ES-I3 (cell line): ENCODE measurements at regions not wholly inside any gene's neighbourhood (a gene's known extent, or its start where the extent isn't known, plus 50 kb on each side); places are given as distances from the start of the nearest gene placed in this dataset.

ENCODE experiments used
- H3K36me3 ChIP-seq: 2 replicates; pipeline ENCODE4 v1.6.1; 2013; ENCODE audit warnings: mild to moderate bottlenecking, low read length, control low read depth, moderate library complexity; ENCODE audit not compliant: insufficient read depth
- H3K4me1 ChIP-seq: 2 replicates; pipeline ENCODE4 v1.6.1; 2013; ENCODE audit warnings: mild to moderate bottlenecking, control low read depth, low read length; ENCODE audit not compliant: insufficient read depth
- H3K9ac ChIP-seq: 2 replicates; pipeline ENCODE4 v1.6.1; 2013; ENCODE audit warnings: low read depth, mild to moderate bottlenecking, low read length, moderate library complexity
- H3K9me3 ChIP-seq: 2 replicates; pipeline ENCODE4 v1.6.1; 2013; ENCODE audit warnings: mild to moderate bottlenecking, low read length, moderate library complexity; ENCODE audit not compliant: control insufficient read depth, insufficient read depth

DNA sequence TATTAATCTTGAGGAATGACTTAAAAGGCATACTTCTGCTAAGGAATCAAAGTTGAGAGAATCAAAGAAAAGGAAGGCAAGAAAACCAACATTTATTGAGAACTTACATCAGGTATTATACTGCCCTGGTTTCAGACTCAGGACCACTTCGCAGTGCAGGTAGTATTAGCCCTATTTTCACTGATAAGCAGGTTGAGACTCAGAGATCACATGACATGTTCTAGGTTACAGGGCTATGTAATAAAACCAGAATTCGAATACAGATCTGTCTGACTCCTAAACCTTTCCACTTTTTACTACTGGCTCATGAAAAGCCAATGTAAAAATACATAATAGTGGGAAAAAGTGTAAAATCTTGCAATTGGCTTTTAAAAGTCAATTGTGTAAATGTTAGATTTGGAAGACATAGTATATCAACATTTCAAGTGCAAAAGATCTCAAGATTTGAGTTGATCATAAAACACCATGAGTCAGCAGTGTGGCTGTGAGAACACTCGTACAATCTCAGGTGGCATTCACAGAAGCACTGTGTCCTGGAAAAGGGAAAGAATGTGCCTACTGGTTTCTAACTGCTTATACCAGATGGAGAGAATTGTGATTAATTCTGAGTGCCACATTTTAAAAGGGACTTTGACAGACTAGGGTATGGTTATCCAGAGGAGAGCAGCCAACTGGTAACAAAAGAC is 195.8 kb upstream of the MKLN1 start:
- no peaks in the 10 kb centered on the region for H3K4me1 ChIP-seq
- no peaks in the 10 kb centered on the region for H3K9me3 ChIP-seq
- H3K36me3 ChIP-seq: no peaks in the 10 kb centered on the region
- H3K9ac ChIP-seq: no peak overlapping the region

DNA sequence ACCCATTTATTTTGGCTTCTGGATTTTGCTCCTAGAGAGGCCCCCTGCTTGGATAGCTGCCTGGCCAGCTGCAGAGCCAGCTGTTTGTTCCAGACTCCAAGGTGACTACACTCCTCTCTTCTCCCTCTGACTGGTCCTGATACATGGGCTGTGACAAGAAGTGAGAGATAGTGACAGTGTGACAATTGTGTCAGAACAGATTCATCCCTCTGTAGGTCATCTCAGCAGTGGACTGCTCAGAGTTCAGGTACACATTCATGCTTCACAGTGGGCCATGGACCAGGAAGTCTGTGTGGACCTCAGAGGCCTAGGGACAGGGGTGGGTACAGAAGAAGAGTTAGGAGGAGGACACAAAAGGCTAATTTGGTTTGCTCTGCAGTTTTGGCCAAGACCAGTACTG is 188.2 kb upstream of the MKLN1 start:
- Histone ChIP-seq H3K36me3 (no peaks in the 10 kb centered on the region; the same call in 1 of the 2 replicates), H3K4me1 (no peaks in the 10 kb centered on the region), H3K9ac (no peak overlapping the region), H3K9me3 (peaks cover 8% of the 10 kb centered on the region; the same call in 1 of the 2 replicates)

DNA sequence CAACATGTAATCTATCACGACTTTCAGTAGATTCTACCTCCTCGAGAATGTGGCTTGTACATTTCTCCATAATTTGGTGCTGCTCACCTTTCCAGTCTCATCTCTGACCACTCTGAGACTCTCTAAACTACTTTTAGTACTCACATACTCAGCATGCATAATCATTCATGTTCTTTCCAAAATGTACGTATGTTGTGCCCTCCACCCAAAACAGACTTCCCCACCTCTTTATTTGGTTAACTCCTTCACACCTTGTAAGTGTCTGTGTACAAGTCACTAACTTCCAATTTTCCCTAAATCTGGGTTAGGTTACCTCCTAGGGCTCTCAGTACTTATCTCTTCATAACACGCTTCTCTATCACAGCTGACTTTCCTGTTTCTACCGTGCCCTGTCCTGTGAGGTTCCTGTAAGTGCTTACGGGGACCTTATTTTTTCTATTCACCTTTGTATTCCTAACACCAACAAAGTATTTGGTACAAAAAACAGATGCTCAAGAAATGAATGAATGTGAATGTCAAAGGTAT is 186.2 kb upstream of the MKLN1 start:
- H3K9ac ChIP-seq: no peak overlapping the region
- H3K9me3 ChIP-seq: peaks cover 8% of the 10 kb centered on the region; the same call in 1 of the 2 replicates
- H3K36me3 ChIP-seq: no peaks in the 10 kb centered on the region; the same call in 1 of the 2 replicates
- no peaks in the 10 kb centered on the region for H3K4me1 ChIP-seq

DNA sequence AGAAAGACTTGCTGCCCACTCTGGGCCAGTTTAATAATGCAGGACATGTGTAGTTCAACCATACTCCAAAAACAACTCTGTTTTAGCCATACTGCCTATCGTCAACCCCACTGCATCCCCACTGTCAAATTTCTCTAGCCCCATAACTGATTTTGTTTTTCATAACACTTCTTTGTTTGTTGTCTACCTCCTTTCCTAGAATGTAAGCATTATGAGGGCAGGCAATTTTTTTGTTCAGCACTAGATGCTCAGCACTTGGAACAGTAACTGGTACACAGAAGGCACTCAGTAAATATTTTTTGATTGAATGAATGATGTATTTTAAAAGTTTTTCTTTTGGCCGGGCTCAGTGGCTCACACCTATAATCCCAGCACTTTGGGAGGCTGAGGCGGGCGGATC is 183.8 kb upstream of the MKLN1 start:
- Histone ChIP-seq H3K36me3 (no peaks in the 10 kb centered on the region; the same call in 1 of the 2 replicates), H3K4me1 (no peaks in the 10 kb centered on the region), H3K9me3 (peaks cover 8% of the 10 kb centered on the region; the same call in 1 of the 2 replicates), H3K9ac (no peak overlapping the region)

DNA sequence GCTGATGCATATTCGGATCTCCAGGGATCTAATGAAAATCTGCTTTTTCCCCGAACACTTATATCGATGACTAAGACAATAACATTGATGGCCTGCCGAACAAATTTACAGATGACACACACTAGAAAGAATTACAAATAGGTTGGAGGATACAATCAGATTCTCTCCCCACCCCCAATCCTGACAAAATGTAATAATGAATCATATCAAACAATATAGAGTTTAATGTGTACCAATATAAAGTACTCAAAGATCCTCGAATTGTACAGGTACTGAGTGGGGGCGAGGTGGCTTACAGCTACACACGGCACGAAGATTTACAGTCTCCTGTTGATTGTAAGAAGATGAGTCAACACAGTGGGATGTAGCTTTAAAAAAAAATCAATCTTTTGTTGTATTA is 182.7 kb upstream of the MKLN1 start:
- Histone ChIP-seq H3K9me3 (peaks cover 8% of the 10 kb centered on the region; the same call in 1 of the 2 replicates), H3K4me1 (no peaks in the 10 kb centered on the region), H3K9ac (no peak overlapping the region), H3K36me3 (no peaks in the 10 kb centered on the region; the same call in 1 of the 2 replicates)

DNA sequence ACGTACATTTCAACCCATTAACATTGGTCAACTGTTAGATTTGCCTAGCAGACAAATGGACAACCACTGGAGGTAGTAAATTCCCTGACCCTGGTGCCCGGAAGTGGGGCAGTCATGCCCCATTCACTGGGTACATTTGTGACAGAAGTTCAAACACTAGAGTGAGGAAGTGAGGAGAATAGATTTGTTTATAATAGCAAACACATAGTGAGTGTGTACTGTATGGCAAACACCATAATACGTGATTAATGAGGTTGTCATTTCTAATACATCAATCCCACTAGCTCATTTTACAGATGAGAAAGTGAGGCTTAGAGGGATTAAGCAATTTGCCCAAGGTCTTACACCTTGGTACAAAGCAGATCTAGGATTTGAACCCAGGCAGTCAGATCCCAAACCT is 181.9 kb upstream of the MKLN1 start:
- H3K36me3 ChIP-seq: no peaks in the 10 kb centered on the region; the same call in 1 of the 2 replicates
- peaks cover 8% of the 10 kb centered on the region; the same call in 1 of the 2 replicates for H3K9me3 ChIP-seq
- H3K4me1 ChIP-seq: no peaks in the 10 kb centered on the region
- no peak overlapping the region for H3K9ac ChIP-seq

DNA sequence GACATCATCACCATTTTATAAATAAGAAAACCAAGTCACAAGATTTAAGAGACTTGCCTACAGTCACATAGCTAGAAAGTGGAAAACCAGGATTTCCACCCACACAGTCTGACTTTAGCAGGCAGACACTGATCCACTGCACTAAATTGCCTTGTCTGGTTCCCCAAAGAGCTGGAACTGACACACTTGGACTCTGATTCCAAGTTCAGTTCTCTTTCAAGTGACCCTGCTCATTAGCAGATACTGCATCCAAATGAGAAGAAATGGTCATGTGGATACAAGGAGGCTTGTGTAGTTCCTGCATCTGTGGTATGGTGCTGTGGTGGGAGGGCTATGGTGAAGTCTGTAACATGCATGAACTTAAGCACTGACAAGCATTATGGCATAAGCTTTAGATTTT is 180.1 kb upstream of the MKLN1 start:
- Histone ChIP-seq H3K36me3 (no peaks in the 10 kb centered on the region), H3K9me3 (no peaks in the 10 kb centered on the region), H3K4me1 (no peaks in the 10 kb centered on the region), H3K9ac (no peak overlapping the region)

DNA sequence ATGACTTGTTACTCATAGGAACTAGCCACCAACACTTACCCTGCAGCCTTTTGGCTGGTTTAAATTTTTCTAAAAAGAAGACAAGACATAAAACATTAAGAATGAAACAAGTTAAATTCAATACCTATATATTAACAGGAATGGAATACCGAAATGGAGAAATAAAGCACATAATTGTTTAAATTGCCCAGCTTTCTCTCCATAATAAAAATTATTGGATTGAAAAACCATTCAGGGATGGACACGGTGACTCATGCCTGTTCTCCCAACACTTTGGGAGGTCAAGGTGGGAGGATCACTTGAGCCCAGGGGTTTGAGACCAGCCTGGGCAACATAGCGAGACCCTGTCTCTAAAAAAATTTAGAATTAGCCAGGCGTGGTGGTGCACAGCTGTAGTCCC is 179.4 kb upstream of the MKLN1 start:
- Histone ChIP-seq H3K36me3 (no peaks in the 10 kb centered on the region), H3K9ac (no peak overlapping the region), H3K4me1 (no peaks in the 10 kb centered on the region), H3K9me3 (no peaks in the 10 kb centered on the region)

DNA sequence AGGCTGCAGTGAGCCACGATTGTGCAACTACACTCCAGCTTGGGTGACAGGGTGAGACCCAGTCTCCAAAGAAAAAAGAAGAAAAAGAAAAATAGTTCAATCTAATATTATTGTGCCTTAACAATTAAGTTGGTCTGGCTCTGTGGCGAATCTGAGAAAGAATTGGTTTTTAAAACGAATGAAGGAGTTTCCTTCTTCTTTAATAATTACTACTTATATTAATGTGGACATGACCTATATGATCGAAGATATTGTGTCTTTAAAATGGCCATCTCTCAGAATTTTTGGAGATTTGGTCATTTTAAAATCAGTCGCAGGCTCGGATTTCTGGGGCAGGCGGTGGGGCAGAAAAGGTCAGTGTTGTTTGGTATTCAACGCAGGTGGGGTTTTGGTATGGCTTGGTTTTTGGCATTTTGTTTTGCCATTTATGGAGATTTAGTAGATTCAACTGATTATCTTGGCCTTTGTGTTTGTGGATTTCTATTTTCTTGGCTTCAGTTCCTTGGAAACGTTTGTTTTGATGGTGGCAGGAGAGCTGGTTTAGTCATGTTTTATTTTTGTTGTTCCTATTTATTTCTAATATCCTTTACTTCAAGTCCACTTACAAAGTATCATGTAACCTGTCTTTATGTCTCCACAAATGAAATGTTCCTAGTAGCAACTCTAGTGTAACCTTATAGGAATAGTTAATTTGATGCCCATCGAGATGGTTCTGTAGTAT is 178.8 kb upstream of the MKLN1 start:
- H3K9me3 ChIP-seq: no peaks in the 10 kb centered on the region
- no peak overlapping the region for H3K9ac ChIP-seq
- no peaks in the 10 kb centered on the region for H3K36me3 ChIP-seq
- no peaks in the 10 kb centered on the region for H3K4me1 ChIP-seq

DNA sequence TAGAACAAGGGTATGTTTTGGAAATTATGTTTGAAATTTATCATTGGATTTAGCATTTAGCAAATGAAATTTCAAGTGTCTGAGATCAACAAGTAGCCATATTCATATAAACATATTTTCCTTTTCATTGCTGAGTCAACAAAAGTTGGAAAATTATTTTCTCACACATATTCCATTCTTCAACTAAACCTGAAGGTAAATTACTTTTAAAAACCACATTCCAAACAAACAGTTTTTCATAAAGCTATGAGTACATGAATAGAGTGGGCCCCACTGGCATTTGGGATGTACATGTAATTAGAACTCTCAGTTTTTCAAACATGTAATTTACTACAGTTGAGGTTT is 178.3 kb upstream of the MKLN1 start:
- no peaks in the 10 kb centered on the region for H3K9me3 ChIP-seq
- no peaks in the 10 kb centered on the region for H3K4me1 ChIP-seq
- no peaks in the 10 kb centered on the region for H3K36me3 ChIP-seq
- no peak overlapping the region for H3K9ac ChIP-seq

DNA sequence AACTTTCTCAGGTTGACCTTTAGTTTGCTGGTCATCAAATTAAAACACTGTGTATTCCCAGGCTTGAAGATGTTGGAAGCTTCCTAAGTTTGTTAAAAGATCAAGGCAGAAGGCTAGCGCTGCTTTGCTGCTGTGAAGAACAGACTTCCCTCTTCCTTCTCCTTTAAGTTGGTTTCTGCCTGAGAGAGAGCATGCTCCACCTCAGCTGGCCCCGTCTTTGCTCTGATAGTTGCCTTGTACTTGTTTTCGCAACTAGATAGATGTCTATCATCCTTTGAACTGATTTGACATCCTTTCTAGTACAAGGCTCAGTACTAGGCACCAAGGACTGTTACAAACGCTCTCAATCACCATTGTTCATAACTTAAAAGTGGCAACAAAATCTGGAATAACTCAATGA is 177.8 kb upstream of the MKLN1 start:
- Histone ChIP-seq H3K9ac (no peak overlapping the region), H3K4me1 (peaks cover 2% of the 10 kb centered on the region; the same call in 1 of the 2 replicates), H3K36me3 (no peaks in the 10 kb centered on the region), H3K9me3 (no peaks in the 10 kb centered on the region)

DNA sequence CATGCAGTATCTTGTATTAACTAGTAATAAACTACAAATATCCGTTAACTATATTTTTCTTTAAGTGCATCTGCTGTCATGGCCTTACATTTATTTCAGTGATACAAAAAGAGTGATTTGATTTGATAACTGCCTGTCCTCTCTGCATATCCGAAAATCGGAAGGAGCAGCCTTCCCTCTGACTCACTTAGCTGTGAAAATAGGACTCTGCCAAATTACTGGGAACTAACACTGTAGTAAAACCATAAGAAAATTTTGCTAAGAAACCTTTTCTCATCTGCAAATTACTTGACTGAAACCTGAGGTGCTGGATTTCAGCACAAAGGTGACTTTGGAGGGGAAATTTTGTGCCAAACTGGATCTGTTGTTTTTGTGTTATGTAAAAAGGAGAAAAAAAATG is 176.6 kb upstream of the MKLN1 start:
- Histone ChIP-seq H3K36me3 (no peaks in the 10 kb centered on the region), H3K9me3 (no peaks in the 10 kb centered on the region), H3K9ac (no peak overlapping the region), H3K4me1 (peaks cover 4% of the 10 kb centered on the region; the same call in 1 of the 2 replicates)

DNA sequence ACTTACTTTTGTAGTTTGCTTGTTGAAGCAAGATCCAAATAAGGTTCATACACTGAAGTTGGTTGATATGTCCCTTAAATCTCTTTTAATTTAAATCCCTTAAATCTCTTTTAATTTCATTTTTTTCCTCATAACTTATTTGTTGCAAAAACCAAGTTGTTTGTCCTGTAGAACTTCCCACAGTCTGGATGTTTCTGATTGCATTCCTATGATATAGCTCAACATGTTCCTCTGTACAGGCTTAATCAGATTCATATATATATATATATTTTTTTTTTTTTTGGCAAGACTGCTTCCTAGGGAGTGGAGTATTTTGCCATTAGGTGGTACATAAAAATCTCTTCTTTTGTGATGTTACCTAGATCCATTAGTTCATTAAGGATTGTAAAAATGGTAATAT is 174.9 kb upstream of the MKLN1 start:
- Histone ChIP-seq H3K36me3 (no peaks in the 10 kb centered on the region), H3K9me3 (no peaks in the 10 kb centered on the region), H3K9ac (no peak overlapping the region), H3K4me1 (peaks cover 9% of the 10 kb centered on the region)

DNA sequence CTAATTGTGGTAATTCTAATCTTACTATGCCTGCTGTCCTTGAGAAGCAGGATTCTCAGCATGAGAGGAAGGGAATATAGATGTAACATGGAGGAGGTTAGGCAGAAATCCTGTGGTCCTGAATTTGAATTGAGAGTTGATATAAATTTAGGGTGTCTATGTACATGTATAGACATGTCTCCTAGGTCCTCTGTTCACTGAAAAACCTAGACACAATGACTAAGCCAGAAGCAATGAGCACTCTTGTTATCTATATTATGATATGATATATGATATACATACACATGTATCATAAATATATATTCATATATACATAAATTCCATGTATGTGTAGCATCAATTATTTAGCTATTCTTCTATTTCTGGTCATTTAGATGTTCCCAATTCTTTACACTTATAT is 173.3 kb upstream of the MKLN1 start:
- Histone ChIP-seq H3K36me3 (no peaks in the 10 kb centered on the region), H3K9me3 (no peaks in the 10 kb centered on the region), H3K4me1 (peaks cover 12% of the 10 kb centered on the region), H3K9ac (no peak overlapping the region)
